Middle frontal gyrus (tissue), 1 donor: ENCODE measurements at regions not wholly inside any gene's neighbourhood (a gene's known extent, or its start where the extent isn't known, plus 50 kb on each side); places are given as distances from the start of the nearest gene placed in this dataset.

Experiments
- DNase-seq: peaks from one replicate; pipeline ENCODE4 v3.0.0-alpha.2; 2015; ENCODE audit warnings: low spot score; ENCODE audit errors: extremely low spot score

DNA sequence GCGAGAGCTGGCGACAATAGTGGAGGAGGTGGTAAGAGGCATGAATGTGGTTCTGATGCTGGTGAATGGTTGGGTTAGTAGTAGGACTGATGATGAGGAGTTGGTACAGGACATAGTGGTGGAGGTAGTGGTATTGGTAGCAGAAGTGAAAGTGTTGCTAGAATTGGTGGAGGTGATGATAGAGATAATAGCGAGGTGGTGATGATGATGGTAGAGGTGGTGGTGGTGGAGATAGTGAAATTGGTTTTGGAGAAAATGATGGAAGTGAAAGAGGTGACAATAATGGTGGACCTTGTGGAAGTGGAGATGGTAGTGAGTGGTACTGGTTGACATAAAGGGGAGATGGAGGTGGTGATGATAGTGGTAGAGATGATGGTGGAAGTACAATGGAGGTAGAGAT, 360.2 kb upstream of the JAG1 start:
- no peak for DNase-seq

GRCh38 chr20:11035211-11035610, 361.4 kb upstream of the JAG1 start:
- DNase-seq, result no peak

DNA sequence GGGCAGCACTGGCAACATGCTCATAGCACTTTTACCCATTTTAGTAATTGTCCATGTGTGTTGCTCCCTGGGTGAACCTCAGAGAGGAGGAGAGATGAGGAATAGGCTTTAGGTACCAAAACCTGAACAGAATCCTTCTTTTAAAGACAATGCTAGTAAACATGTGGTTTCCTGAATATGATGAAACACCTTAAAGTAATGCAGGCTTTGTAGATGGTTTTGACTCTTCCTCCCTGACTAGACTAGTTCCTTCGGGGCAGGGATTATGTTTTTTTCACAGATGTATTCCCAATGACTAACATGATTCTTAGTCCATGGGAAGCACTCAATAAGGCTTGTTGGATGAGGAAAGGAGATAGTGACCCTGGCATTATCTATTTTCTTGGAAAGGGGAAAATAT, 367.6 kb upstream of the JAG1 start:
- no peak for DNase-seq

DNA sequence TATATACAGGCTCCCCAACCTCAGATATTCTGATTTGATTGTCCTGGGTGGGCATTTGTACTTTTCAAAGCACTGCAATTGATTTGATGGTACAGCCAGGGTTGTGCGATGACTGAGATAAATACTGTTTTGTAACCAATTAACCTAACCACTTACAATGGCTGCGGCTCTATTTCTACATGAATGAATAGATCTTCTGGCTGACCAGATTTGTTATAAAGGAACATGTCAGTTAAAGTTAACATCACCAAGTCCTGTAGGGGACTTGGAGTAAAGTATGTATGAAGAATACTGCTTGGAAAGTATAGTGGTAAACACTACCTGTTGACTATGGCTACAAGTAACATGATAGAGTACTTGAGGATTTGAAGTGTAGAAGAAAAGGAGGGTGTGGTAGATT, 369.2 kb upstream of the JAG1 start:
- no peak for DNase-seq

DNA sequence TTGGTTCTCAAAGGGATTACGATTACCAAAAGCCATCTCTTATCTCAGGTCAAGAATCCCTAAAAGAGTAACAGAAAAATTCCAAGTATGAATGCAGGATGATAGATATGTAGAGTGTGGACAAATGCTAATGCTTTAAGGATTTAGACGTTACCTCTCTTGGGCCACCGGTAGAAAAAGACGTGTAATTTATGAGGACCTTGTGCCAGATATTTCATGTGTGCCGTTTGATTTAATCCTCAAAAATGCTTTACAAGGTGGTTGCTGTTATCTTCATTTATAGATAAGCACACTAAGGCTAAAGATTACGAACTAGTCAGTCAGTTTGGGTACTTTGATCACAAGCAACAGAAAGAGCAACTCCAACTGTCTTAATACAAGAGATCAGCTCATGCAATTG, 370.8 kb upstream of the JAG1 start:
- no peak for DNase-seq

DNA sequence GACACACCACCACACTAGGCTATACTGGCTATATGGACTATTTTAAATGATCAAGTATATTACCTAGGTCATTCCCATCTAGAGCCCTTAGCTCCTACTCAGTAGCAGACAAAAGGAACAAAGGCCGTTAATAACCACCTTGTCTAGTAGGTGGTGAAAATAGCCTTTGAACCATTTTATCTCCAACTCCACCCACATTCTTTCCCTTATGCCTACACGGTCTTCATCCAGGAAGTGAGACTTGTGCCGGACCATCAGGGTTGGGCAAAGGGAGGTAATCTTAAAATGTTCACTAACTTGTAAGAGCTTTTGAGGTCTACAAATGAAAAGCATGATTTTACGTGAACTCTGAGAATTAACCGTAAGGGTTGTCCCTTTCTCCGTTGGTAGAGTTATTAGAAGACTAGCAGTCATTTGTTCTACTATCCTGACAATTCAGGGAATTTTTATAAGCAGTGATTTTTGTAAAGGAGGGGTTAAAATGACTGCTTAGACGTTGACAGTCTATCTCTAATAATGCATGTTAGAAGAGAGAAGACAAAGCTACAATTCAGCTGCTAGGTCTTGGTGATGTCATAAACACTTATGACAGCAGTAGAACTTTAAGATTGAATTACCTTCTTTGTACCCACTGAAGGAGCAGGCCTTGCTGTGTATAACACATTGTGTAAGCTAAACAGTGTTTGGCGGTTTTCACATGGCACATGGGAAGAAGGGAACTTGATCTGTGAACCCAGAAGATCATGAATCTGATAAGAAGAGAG, 371.8 kb upstream of the JAG1 start:
- DNase-seq, result no peak

DNA sequence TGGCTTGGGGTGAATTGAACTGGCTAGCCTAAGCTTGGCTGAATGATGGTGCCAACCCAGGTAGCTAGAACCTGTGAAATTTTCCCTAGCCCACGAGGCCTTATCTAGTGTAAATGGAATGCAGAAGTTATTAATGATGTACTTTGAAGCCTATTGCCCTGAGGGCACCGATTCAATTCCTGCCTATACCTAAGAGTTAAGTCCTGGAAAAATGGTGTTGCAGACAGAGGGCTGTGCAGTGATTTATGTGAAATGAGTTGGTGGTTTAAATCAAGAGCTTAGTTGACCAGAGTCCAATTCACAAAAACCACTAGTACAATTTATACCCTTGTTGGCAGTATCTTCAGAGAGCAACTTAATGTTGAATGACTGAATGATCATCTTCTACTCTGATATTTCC, 373.8 kb upstream of the JAG1 start:
- no peak for DNase-seq

GRCh38 chr20:11048739-11049138, 374.9 kb upstream of the JAG1 start:
- DNase-seq, result no peak

DNA sequence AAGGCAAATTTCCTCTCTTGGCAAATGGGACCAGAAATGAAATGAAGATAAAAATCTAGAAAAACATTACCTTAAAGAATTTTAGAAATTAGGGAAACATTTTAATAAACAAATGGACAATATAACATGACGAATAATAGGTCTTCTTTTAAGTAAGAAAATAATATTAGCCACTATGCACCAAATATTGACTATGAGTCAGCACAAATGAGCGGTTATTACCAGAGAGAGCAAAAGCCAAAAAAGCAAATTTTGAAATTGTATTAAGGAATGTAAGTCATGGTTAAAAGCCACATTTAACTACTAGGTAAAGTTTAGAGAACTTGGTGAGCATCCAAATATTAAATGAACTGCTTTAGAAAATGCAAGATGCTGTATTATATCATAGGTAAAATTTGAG, 376.6 kb upstream of the JAG1 start:
- DNase-seq, result no peak

DNA sequence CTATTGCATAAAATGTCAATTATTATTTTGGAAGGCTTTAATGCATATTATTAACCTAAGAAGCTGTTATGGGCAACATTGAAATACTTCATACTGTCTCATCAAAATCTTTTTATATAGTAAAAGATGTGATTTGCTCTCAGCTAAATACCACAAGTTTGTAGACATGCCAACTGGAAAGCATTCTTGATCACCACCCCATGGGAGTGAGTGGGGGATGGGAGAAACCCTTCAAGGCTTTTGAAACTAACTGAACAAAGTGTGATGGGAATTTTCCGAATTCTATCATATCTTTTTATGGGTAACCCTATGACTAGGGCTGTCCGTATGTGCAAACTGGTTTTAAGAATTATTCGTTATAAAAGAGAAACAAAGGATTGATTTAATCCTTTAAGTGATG, 377.3 kb upstream of the JAG1 start:
- no peak for DNase-seq

DNA sequence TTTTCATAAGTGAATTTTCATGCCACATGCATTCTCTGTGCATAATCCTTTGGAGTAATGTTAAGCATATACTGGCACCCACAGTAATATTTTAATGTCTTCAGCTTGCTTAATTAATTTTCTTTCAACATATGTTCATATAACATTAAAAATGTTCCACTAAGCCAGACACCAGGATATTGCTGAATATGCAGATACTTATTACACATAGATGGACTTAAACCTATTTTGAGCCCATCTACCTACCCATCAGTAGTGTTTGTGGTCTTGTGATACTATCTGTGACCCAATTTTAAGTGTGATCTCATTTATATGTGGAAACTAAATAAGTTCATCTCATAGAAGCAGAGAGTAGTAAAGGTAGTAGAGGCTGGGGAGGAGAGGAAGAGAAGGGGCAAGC, 379.5 kb upstream of the JAG1 start:
- DNase-seq, result no peak

GRCh38 chr20:11054266-11054993, 380.6 kb upstream of the JAG1 start:
- no peak for DNase-seq

DNA sequence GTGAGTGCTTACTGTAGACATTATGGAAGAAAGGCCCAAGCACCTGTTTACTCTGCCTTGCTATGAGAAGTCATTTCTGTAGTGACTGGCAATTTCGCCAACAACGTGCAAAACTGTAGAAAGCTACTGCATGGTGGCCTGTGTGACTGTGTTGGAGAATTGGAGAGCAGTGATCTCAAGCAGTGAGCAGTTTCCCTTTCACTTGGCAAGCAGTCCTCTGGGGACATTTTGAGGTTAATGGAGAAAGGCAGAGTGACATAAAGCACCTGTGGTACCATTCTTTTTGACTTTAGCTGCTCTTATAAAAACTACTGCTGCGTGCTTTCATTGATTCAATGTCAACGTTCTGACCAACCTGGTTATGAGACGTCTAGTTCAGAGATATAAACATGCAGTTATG, 382.6 kb upstream of the JAG1 start:
- DNase-seq, result no peak

GRCh38 chr20:11057624-11058023, 383.8 kb upstream of the JAG1 start:
- no peak for DNase-seq

DNA sequence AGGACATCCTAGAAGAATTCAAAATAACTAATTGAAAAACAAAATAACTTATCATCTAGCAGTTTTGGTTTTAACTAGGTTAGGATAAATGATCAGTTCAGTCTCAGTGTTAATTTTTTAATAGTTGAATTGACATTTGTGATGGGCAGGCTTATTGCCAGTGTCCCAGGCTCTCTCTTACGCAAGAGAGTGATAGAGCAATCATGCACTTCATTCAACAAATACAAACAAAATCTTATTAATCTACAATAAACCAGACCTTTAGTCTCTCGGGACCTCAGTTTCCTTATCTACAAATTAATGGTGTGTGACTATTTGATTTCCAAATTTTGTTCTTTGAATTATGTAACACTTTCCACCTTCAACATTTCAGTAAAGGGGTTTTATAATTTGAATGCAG, 385.9 kb upstream of the JAG1 start:
- no peak for DNase-seq

- no peak for DNase-seq
Measured at GRCh38 chr20:11060423-11061185, 386.8 kb upstream of the JAG1 start.

GRCh38 chr20:11063444-11063843, 389.6 kb upstream of the JAG1 start:
- DNase-seq, result no peak

GRCh38 chr20:11064946-11065345, 391.1 kb upstream of the JAG1 start:
- DNase-seq, result no peak

- no peak for DNase-seq
Measured at GRCh38 chr20:11067359-11067758, 393.6 kb upstream of the JAG1 start.

DNA sequence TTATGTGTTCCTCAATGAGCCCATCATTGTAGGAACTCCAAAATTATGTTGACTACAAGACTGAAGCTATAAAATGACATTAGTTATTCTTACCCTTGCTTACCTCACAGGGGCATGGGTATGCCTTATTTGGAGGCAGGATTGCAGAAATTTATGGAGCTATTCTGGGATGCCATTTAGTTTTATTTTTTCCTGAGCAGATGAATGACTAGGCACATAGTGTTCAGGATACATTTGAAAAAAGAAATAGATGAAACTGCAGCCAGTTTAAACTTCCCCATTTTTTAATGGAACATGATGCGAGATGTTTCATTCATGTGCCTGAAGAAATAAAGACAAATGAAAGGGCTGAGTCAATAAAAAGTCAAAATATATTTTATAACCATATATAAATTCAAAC, 399.2 kb upstream of the JAG1 start:
- DNase-seq, result no peak

- DNase-seq, result no peak
Measured at GRCh38 chr20:11076434-11077105, 402.8 kb upstream of the JAG1 start.

DNA sequence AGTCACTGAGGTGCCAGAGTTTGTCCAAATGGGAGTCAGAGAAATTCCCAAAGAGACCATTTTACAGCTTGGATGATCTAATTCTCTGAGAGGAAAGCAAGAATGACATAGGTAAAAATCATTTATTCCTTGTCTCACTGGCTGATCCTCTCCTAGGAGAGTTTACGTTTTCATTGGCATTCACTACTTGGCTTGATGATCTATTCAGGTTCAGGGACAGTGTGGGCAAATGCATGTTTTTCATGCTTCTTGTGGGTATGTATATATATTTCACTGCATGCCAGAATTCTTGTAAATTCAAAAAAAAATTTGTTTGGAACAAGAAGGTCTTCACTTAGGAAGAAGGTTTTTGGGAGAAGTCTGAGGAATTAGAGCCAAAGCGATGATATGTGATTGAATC, 403.4 kb upstream of the JAG1 start:
- no peak for DNase-seq
